GM21737 (cell line): ENCODE measurements at regions not wholly inside any gene's neighbourhood (a gene's known extent, or its start where the extent isn't known, plus 50 kb on each side); places are given as distances from the start of the nearest gene placed in this dataset.

ENCODE experiments used
- ATAC-seq: cut with Tn5 transposase; IDR thresholded peaks from one replicate; pipeline ENCODE4 v1.9.1; 2021; ENCODE audit warnings: mild to moderate bottlenecking, moderate library complexity; ENCODE audit not compliant: unreplicated experiment

DNA sequence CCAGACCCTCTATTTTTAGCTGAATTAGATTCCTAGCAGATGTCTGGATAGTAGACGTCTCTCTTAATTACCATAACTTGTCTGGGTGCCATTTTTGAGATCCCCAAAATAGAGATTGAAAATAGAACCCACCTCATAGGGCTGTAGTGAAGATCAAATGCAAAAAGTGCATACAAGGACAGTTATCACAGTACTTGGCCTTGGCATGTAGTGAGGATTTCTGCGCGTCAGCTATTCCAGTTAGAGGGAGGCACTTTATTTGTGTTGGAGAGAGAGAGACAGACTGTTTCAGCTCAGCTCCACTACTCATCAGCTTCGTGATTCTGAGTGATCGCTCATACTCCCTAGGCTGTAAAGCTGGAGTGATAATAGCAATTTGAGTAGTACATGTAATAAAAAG lies 59.6 kb upstream of the CDH13 start:
- ATAC-seq: no peak

DNA sequence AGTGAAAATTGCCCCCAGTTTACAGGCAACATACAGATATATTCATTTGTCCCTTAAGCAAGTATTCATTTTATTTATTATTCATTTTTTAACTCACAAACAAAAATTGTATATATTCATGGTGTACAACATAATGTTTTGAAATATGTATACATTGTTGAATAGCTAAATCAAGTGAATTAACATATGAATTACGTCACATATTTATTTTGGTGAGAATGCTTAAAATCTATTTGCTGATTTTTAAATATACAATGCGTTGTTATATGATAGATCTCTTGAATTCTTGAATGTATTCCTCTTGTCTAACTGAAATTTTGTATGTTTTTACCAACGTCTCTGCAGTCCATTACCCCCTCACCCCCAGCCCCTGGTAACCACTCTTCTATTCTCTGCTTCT lies 63.4 kb upstream of the CDH13 start:
- no peak for ATAC-seq

DNA sequence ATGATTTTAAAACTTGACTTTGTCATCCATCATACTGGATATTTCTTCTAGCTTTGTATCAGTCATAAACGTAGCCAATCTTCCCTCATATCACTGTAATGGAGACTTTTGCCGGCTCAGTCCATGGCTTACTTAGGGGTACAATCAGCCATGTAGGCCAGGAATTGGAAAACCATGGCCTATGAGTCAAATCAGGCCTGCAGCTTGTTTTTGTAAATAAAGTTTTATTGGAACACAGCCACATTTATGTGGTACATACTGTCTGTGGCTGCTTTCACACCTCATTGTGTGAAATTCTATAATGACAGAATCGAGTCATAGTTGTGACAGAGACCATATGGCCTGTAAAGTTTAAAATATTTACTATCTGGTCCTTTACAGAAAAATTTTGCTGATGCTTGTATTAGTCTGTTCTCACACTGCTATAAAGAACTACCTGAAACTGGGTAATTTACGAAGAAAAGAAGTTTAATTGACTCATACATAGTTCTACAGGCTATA lies 64.5 kb upstream of the CDH13 start:
- ATAC-seq: no peak

DNA sequence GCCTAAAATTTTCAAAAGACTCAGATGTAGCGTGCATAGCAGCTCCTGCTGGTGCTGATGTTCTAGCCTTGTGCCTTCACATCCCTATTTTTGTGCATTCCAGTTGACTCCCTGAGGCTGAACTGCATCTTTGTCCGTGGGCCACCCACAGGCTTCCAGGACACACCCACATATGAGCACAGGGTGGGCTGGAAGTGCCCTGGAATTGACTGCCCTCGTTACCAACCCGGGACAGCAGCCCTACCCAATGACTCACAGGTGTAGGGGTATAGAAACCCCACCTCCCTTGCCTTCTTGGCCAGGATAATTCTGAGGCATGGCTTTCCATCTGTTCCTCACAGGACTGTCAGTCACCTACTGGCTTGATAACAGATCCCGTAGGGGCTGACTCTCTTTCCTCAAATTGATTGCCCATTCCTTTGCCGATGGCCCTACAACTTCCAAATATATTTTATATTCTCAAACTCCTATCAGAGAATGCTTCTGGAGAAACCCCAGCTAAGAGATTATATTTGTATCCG lies 65.9 kb upstream of the CDH13 start:
- ATAC-seq: no peak

DNA sequence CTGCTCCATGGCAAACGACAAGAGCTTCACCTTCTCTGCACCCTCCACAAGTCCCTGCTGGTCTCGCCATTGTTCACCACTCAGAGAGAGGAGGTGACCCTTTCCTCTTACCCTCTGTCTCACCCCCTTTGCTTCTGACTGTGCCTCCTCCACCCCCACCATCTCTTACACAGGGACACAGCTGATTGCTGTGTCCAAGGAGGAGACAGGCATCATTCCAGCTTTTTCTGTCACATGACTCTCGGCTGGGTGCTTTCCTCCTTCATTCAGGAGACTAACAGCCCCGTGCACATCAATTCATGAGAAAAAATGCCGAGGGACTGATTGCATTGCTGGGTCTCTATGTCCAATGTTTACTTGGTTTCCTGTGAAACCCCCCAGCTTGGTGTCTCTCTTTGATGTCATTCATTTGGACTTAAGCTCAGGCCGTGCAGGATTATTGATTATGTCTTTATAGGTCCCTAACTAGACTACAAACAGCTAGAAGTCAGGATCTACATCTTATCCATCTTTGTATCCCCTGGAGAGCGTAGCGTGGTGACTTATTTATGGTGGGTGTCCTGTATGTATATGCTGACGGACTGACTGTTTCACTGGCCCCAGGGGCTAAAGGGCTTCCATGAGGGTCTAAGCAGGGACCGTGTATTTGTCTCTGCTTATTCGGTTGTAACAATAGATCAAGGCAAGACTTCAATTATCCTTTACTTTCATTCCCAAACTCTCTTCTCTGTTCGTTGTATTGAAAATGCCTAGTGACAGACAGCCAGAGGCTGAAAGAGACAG lies 82.2 kb upstream of the CDH13 start:
- no peak for ATAC-seq

DNA sequence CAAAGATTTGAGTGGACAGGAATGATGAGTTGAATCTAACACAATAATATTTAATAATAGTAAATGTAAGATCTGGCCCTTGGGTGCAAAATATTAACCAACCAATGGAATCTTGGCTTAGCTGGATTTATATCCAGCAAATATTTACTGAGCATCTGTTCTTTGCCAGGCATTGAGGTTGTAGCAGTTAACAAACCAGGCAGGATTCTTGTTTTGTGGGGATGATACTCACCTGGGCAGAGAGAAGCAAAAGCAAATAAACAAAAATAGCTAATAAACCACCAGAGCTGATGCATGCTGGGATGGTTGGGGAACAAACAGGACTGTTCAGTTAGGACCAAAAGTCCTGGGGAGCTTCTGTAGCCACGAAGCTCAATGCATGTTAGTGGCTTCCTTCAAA lies 84.1 kb upstream of the CDH13 start:
- ATAC-seq: no peak

DNA sequence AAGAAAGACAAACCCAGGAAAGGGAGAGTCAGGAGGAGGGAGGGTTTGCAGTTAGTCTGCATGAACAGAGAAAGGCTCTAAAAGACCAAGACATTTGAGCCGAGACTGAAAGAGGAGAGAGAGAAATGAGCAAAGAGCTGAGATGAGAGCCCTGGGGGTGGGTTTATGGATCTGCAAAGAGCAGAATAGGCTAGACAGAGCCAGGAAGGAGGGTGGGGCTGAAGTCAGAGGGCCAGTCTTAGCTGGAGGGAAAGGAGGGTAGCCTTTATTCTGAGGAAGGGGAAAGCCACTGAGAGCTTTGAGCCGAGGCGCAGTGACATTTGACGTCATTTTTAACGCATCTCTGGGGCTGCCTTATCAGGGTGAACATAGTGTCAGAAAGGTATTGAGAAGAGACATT lies 85.7 kb upstream of the CDH13 start:
- no peak for ATAC-seq

DNA sequence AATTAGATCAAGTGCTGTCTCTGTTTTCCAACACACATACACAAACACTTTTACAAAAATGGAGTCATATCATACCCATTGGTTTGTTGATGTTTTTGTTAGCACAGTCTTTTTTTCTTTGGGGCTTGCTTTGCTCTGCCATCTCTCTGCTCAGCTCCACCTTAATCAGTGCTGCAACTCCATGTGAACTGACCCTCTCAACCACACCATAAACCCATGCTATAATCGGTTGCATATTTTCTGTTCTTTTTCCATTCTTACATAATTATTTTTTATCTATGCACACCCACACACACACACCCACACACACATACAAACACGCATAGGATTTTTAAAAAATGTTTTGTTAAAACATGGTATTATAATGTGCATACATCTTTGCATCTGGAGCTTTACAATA lies 91.0 kb upstream of the CDH13 start:
- no peak for ATAC-seq

DNA sequence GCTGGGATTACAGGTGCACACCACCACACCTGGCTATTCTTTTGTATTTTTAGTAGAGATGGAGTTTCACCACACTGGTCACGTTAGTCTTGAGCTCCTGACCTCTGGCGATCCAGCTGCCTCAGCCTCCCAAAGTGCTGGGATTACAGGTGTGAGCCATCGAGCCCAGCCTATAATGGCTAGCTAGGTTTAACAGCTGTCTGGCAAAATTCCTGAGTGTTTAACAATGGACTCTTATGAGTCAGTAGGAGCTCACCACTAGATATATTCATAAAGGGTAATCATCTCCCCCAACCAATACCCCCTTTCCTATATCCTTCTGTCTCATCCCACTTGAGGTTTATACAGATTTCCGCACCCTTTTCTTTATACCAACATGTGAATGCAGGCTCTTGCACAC lies 91.5 kb upstream of the CDH13 start:
- ATAC-seq: no peak

DNA sequence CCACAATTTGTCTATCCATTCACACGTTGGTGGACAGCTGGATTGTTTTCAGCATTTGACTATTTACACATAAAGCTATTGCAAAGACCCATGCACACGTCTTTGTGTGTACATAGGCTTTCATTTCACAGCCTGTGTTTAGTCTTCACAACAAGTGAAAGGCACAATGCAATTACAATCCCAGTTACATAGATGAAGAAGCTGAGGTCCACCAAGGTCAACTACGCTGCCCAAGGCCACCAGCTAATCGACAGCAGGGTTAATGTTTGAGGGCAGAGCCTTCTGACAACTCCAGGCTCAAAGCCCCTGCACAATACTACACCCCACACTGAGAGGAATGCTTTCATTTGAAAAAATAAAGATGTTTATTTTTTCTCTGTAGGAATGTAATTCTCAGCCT lies 93.6 kb upstream of the CDH13 start:
- no peak for ATAC-seq

DNA sequence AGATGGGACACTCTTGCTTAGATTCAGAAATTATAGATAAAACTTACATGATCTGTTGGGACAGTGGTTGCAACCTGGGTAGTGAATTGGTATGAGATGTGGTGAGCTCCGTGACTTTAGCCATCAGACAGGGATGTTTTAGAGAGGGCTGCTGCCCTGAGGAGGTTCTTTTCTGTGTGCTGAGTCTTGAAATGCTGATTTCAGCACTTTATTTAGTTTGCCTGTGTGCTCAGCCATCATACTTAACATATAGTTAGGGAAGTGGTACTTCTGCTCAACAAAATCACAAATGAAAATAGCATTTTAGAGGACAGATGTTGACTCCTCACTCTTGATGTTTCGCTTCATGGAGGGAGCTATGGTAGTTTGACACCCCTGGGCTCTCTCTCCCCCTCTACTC lies 95.9 kb upstream of the CDH13 start:
- no peak for ATAC-seq

DNA sequence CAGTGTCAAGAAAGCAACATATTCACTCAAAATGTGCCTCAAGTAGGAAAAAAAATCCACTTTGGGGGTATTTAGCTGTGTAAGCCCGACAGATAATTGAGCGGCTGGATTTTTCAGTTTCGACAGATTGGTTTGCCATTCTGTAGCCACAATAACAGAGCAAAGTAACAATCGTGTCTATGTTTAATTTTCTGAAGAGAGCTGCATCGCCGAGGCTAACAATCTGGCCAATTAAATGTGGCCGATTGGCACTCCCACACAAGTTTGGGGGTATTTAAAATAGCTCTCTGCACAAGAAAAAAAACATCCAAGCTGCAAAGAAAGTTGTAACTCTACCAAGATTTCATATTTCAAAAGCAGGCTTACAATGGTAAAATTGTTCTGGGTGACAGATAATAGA lies 99.7 kb upstream of the CDH13 start:
- ATAC-seq: no peak

DNA sequence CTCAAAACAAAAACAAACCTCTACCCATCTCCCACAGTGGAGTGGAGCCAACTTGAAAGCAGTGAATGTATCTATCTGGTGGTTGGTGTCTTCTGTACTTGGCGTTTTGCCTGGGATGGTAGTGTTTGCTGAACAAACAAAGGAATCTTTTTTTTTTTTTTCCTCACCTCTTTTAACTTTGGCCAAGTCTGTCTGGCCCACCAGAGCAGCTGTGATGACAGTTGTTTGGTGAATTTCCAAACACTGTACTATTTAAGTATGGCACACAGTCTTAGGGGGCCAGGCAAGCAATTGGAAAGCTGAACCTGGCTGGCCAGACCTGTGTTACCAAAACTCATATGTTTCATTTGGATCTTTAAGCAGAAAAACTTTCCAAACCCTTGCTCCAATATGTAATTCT lies 101.8 kb upstream of the CDH13 start:
- no peak for ATAC-seq

DNA sequence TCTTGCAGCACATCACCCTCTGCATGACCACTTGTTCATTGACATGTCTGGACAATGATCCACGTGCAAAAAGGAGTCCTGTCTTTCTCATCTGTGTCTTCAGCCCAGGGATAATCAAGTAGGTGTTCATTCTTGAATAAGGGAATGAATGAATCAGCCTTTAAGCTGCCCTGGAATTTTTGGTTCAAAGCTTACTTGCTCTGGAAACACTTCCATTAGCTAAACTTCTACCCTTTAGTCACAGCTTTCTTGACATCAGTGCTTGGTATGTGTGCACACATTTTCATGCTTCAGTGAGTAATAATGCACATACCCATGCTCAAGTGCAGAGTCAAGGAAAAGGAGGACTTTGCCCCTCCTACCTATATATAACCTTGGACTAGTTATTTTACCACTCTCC lies 103.0 kb upstream of the CDH13 start:
- no peak for ATAC-seq

DNA sequence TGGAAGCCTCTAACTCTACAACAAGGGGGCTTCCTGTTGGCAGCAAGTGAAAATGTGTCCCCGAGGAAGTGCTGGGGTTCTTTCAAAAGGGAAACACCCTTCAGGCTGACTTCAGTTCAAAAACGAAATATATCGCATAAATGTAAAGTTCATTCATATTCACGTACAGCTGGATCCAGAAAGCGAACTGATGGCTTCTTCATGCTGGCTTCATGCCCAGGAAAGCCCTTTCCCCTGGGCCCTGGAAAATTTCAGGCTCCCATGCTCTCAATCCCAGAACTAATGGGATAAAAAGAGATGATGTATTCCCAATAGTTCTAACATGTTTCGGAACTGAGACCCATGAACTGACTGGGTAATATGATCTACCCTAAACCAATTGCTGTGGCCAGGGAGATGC lies 104.7 kb upstream of the CDH13 start:
- no peak for ATAC-seq

DNA sequence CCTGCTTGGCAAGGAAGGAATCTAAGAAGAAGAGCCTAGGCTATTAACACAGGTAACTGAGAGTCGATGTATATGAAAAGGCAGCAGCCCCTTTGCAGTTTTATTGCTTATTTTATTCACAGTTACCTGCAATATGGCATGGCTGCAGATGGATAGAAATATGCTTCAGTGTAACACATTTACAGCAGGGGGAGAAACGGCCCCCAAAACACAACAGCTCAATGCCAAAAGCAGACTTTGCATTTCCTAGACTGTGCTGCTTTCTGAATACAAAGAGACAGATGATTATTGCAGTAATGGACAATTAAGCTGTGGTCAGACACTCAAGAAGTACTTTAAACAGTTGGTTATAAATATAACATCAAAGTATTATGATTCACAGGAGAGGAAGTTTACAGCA lies 108.0 kb upstream of the CDH13 start:
- no peak for ATAC-seq

DNA sequence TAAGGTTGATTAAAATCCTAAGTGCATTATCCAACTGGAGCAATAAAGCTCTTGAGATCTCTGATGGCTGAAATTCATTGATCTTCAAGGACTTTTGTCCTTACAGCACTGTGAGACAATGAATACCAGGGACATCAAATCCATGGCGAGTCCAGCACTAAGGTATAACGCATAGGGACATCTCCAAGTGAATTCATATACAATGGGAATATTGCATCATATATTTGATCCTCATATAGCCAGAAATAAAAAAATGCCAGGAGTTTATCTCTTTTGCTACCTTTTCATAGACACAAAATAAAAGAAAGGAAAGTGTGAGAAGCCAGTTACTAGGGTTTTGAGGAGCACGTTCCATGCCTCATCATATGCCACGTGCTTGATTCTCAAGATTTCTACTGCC lies 112.5 kb upstream of the CDH13 start:
- no peak for ATAC-seq

DNA sequence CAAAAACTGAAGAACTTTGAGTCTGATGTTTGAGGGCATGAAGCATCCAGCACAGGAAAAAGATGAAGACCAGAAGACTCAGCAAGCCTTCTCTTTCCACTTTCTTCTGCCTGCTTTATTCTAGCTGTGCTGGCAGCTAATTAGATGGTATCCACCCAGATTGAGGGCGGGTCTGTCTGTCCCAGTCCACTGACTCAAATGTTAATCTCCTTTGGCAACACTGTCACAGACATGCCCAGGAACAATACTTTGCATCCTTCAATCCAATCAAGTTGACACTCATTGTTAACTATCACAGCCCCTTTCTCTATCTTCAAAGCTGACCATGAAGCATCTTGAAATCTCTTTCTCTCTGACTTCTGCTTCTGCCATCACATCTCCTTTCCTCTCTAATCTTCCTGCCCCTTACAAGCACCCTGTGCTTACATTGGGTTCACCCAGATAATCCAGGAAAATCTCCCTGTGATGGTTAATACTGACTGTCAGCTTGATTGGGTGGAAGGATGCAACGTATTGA lies 115.9 kb upstream of the CDH13 start:
- no peak for ATAC-seq

DNA sequence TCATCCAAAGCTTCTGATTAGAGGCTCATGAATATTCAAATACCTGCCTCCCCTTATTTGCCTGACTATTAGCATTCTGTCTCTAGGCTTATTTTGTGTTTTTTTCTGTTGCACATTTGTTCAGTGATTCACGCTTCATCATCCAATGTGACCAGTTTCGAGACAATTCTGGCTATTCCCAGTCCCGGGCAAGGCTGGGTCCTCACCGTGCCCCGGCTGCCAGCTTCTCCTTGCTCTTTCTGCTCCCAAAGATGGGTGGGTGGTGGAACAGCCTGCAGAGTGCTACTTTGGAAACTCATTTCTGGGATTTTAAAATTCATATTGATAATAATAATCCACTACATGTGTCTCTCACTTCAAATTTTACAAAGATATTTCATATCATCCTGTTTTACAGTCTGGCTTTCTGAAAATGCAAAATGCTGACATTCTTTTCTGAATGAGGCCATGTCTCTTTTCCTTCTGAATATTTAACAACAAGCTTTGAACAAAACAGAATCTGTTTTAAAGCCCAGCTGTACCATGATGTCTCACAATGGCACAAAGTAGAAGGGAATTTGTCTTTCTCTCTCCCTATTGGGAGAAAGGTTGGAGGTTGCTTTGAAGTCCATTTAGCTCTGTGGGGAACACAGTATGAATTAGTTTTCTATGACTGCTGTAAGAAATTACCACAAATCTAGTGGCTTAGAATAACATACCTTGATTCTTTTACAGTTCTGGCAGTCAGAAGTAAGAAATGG lies 116.9 kb upstream of the CDH13 start:
- ATAC-seq: no peak

DNA sequence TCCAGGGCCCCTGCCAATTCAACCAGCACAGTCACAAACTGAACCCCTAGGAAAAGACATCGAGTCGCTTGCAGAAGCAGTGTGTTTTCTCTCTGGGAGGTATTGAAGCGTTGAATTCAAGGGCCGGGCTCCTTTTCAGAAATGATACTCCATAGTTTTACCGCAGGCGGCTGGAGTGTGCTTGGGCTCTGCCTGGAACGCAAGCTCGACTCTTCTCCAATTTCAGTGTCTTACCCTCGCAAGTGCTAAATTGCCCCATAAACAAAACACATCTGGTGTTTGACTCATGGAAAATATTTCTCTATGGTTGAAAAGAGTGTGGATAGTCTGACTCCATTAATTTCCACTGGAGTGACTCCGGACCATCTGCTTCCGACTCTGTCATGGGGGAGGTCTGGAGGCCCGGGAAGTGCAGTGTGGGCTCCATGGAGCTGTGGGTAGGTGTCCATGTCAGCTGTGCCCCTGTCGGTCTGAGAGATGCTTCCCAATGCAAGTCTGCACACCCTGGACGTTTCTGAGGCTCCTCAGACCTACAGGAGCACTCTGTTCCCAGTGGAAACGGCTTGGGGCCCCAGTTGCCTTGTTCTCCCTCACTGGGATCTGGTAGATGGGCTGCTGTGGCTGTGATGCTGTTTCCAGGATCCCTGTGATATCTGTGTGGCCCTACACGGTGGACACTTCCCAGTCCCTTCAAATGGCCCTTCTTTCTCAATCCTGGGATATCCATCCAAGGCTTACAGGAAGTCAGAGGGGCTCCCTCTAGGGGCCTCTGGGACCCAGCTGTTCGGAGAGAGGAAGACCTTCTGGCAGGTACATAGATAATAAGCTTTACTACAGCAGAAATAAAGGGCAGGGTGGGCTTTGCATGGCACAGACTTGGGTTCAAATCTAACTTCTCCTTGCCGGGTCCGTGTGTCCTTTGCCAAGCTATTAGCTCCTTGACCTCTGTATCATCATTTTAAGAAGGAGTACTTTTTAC lies 119.8 kb upstream of the CDH13 start:
- ATAC-seq: no peak

DNA sequence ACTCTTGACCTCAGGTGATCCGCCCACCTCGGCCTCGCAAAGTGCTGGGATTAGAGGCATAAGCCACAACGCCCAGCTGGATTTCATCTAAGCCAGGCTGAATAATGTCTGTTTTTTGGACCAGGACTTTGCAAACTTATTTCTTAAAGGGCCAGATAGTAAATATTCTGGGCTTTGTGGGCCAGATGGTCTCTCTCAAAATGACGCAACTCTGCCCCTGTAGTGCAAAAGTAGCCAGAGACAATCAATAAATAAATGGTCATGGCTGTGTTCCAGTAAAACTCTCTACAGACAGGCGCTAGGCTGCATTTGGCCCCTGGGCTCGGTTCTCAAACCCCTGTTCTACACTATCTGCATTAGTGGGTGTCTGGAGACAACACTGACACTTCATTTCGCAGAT lies 121.9 kb upstream of the CDH13 start:
- ATAC-seq: no peak
